Neural cell (in vitro differentiated cells): ENCODE measurements at regions not wholly inside any gene's neighbourhood (a gene's known extent, or its start where the extent isn't known, plus 50 kb on each side); places are given as distances from the start of the nearest gene placed in this dataset.

Source experiments
- H2AFZ ChIP-seq: fragments of 200-600, 300-800 bp; sonication (generic), shearing (Covaris generic); 2 replicates; pipeline ENCODE4 v1.6.0; 2014; ENCODE audit warnings: low read depth, mild to moderate bottlenecking, antibody characterized with exemption, low read length, moderate library complexity
- H3F3A ChIP-seq: fragments of 200-600 bp; shearing (Covaris generic); 2 replicates; pipeline ENCODE4 v1.6.1; 2016; ENCODE audit warnings: mild to moderate bottlenecking, moderate library complexity, mixed read lengths, antibody characterized with exemption, low read length; ENCODE audit not compliant: insufficient read depth, poor library complexity, severe bottlenecking
- H3K27ac ChIP-seq: fragments of 200-600, 300-800 bp; sonication (generic), shearing (Covaris generic); 2 replicates; pipeline ENCODE4 v1.5.1; 2014; ENCODE audit warnings: mild to moderate bottlenecking, low read length, moderate library complexity
- H3K27me3 ChIP-seq: fragments of 300-800, 200-600 bp; sonication (generic), shearing (Covaris generic); 2 replicates; pipeline ENCODE4 v1.6.0; 2014; ENCODE audit warnings: mild to moderate bottlenecking, low read depth, low read length, moderate library complexity; ENCODE audit not compliant: insufficient read depth
- H3K36me3 ChIP-seq: fragments of 300-800, 200-600 bp; sonication (generic), shearing (Covaris generic); 2 replicates; pipeline ENCODE4 v1.5.1; 2014; ENCODE audit warnings: mild to moderate bottlenecking, antibody characterized with exemption, low read length, moderate library complexity; ENCODE audit not compliant: insufficient read depth
- H3K4me2 ChIP-seq: fragments of 300-800, 200-600 bp; sonication (generic), shearing (Covaris generic); 2 replicates; pipeline ENCODE4 v1.6.0; 2014; ENCODE audit warnings: mild to moderate bottlenecking, low read length
- H3K4me3 ChIP-seq: fragments of 300-800, 200-600 bp; sonication (generic), shearing (Covaris generic); 2 replicates; pipeline ENCODE4 v1.5.1; 2014; ENCODE audit warnings: mild to moderate bottlenecking, low read length, moderate library complexity
- H3K79me2 ChIP-seq: fragments of 200-600 bp; shearing (Covaris generic); replicated peaks from 2 replicates; pipeline ENCODE4 v1.6.0; 2014; ENCODE audit warnings: mild to moderate bottlenecking, low read length, moderate library complexity; ENCODE audit not compliant: insufficient read depth
- H3K9ac ChIP-seq: fragments of 300-800, 200-600 bp; sonication (generic), shearing (Covaris generic); 2 replicates; pipeline ENCODE4 v1.6.1; 2016; ENCODE audit warnings: mild to moderate bottlenecking, low read length, mixed read lengths
- H3K9me2 ChIP-seq: fragments of 200-600 bp; shearing (Covaris generic); 2 replicates; pipeline ENCODE4 v1.6.1; 2016; ENCODE audit warnings: mild to moderate bottlenecking, low read length, mixed read lengths; ENCODE audit not compliant: insufficient read depth
- H3K9me3 ChIP-seq: fragments of 200-600, 300-800 bp; sonication (generic), shearing (Covaris generic); 2 replicates; pipeline ENCODE4 v1.6.1; 2016; ENCODE audit warnings: mild to moderate bottlenecking, mixed run types, low read length, moderate library complexity, mixed read lengths
- H4K20me1 ChIP-seq: fragments of 200-600 bp; shearing (Covaris generic); 2 replicates; pipeline ENCODE4 v1.6.1; 2016; ENCODE audit warnings: mild to moderate bottlenecking, mixed run types; ENCODE audit not compliant: insufficient read depth
- CTCF ChIP-seq: fragments of 450-650 bp; IDR thresholded peaks from 2 replicates; pipeline ENCODE4 v1.5.1; 2014; ENCODE audit warnings: antibody characterized with exemption, mild to moderate bottlenecking, moderate library complexity; ENCODE audit not compliant: poor library complexity, severe bottlenecking
- EP300 ChIP-seq: fragments of 450-650 bp; conservative IDR thresholded peaks from 2 replicates; pipeline ENCODE4 v1.6.1; 2014; ENCODE audit warnings: antibody characterized with exemption, mild to moderate bottlenecking, moderate library complexity; ENCODE audit not compliant: poor library complexity, severe bottlenecking
- EZH2 ChIP-seq: fragments of 200-600, 300-800 bp; shearing (Covaris generic), sonication (generic); IDR thresholded peaks from 2 replicates; pipeline ENCODE4 v1.6.1; 2014; ENCODE audit warnings: antibody characterized with exemption, low read length, borderline replicate concordance, mild to moderate bottlenecking; ENCODE audit not compliant: insufficient read depth, poor library complexity, severe bottlenecking
- MXI1 ChIP-seq: fragments of 450-650 bp; conservative IDR thresholded peaks from 2 replicates; pipeline ENCODE4 v1.6.1; 2014; ENCODE audit warnings: antibody characterized with exemption, mild to moderate bottlenecking; ENCODE audit not compliant: poor library complexity, severe bottlenecking
- POLR2AphosphoS5 ChIP-seq: IDR thresholded peaks from 2 replicates; pipeline ENCODE4 v1.6.1; 2012
- RAD21 ChIP-seq: fragments of 450-650 bp; conservative IDR thresholded peaks from 2 replicates; pipeline ENCODE4 v1.6.1; 2014; ENCODE audit warnings: antibody characterized with exemption, mild to moderate bottlenecking, moderate library complexity
- REST ChIP-seq: IDR thresholded peaks from 2 replicates; pipeline ENCODE4 v1.6.1; 2012; ENCODE audit warnings: borderline replicate concordance
- SMC3 ChIP-seq: fragments of 450-650 bp; conservative IDR thresholded peaks from 2 replicates; pipeline ENCODE4 v1.6.1; 2014; ENCODE audit warnings: antibody characterized with exemption, mild to moderate bottlenecking, moderate library complexity; ENCODE audit not compliant: poor library complexity
- TAF1 ChIP-seq: IDR thresholded peaks from 2 replicates; pipeline ENCODE4 v1.6.1; 2012; ENCODE audit warnings: low read depth

- Histone ChIP-seq H3K27ac (no peak overlapping the region), H3K79me2 (no peaks in the 10 kb centered on the region), H3K36me3 (no peaks in the 10 kb centered on the region), H3K9me2 (no peaks in the 10 kb centered on the region), H3K27me3 (no peaks in the 10 kb centered on the region), H3K4me3 (no peak overlapping the region), H4K20me1 (no peaks in the 10 kb centered on the region), H3F3A (no peaks in the 10 kb centered on the region), H3K9me3 (no peaks in the 10 kb centered on the region), H2AFZ (no peak overlapping the region), H3K4me2 (no peak overlapping the region), H3K9ac (no peak overlapping the region)
- TF ChIP-seq EZH2 = no peak
- no peak for TF ChIP-seq REST
- no peak for TF ChIP-seq CTCF
- TF ChIP-seq POLR2AphosphoS5 = no peak
- TF ChIP-seq MXI1 = no peak
- no peak for TF ChIP-seq SMC3
- no peak for TF ChIP-seq RAD21
- TF ChIP-seq EP300 = no peak
- no peak for TF ChIP-seq TAF1
Observed at GRCh38 chr4:35649011-35649410, 595.3 kb downstream of the ARAP2 start.

- Histone ChIP-seq H3K9ac (no peak overlapping the region), H4K20me1 (no peaks in the 10 kb centered on the region), H3K9me3 (no peaks in the 10 kb centered on the region), H3K79me2 (no peaks in the 10 kb centered on the region), H2AFZ (no peak overlapping the region), H3K27ac (no peak overlapping the region), H3F3A (no peaks in the 10 kb centered on the region), H3K9me2 (no peaks in the 10 kb centered on the region), H3K36me3 (no peaks in the 10 kb centered on the region), H3K27me3 (no peaks in the 10 kb centered on the region), H3K4me3 (no peak overlapping the region), H3K4me2 (no peak overlapping the region)
- no peak for TF ChIP-seq REST
- no peak for TF ChIP-seq EP300
- no peak for TF ChIP-seq POLR2AphosphoS5
- TF ChIP-seq MXI1 = no peak
- TF ChIP-seq RAD21 = no peak
- TF ChIP-seq CTCF = no peak
- no peak for TF ChIP-seq EZH2
- TF ChIP-seq TAF1 = no peak
- no peak for TF ChIP-seq SMC3
Observed at GRCh38 chr4:35649778-35650177, 594.5 kb downstream of the ARAP2 start.
